ENCODE measurements at regions not wholly inside any gene's neighbourhood (a gene's known extent, or its start where the extent isn't known, plus 50 kb on each side); places are given as distances from the start of the nearest gene placed in this dataset.

DNA sequence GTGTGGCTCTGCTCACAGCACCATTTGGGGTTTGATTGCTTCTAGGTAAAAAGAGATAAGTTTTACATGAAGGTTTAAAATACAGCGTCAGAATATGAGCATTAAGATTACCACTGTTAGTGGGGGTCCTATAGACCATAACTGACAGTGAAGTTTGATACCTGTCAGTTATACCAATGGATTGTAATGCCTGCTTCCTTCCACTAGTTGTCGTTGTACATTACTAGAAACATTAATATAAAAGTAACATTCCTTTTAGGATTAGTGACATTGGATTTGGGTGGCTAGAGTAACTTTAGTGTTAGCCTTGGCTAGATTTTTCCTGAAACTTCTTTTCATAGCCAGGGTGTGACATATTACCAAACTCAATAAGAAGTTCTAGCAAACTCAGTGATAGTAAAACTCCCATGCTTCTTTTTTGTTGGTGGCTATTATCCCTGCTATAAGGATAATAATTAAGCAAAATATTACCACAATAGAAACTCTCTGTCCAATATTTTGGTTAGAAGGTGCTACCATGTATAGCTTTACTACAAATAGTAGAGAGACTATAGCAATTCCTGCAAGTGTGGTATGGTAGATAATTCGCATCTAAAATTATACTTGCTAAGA, 57.1 kb downstream of the FAM181B start:
- no peak for DNase-seq (ENCODE audit: extremely low read depth, low read depth)
- TF ChIP-seq, protein P1, sequence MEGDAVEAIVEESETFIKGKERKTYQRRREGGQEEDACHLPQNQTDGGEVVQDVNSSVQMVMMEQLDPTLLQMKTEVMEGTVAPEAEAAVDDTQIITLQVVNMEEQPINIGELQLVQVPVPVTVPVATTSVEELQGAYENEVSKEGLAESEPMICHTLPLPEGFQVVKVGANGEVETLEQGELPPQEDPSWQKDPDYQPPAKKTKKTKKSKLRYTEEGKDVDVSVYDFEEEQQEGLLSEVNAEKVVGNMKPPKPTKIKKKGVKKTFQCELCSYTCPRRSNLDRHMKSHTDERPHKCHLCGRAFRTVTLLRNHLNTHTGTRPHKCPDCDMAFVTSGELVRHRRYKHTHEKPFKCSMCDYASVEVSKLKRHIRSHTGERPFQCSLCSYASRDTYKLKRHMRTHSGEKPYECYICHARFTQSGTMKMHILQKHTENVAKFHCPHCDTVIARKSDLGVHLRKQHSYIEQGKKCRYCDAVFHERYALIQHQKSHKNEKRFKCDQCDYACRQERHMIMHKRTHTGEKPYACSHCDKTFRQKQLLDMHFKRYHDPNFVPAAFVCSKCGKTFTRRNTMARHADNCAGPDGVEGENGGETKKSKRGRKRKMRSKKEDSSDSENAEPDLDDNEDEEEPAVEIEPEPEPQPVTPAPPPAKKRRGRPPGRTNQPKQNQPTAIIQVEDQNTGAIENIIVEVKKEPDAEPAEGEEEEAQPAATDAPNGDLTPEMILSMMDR (IDR thresholded peaks at IDR 0.05; ENCODE audit: low read depth, low read length) = peak; percentile 38

DNA sequence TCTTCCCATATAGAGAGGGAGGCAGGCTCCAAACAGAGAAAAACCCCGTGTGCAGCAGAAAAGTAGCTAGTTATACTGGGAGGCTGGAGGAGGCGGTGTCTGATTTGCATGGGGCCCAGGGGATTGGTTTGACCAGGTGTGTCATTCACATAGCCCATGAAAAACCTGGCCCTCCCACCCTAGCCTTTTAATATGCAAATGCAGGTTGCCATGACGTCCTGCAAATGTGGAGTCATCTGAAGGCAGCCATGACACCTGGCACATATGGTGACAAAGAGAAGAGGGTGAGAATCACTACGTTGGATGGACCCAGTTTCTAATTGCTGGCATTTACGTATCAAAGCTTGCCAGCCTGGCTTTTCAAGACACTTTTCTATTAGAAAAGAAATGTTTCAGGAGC, 57.8 kb downstream of the FAM181B start:
- TF ChIP-seq, protein P1 (IDR thresholded peaks at IDR 0.05; ENCODE audit: low read depth, low read length) = no peak
- DNase-seq (ENCODE audit: extremely low read depth, low read depth) = no peak

DNA sequence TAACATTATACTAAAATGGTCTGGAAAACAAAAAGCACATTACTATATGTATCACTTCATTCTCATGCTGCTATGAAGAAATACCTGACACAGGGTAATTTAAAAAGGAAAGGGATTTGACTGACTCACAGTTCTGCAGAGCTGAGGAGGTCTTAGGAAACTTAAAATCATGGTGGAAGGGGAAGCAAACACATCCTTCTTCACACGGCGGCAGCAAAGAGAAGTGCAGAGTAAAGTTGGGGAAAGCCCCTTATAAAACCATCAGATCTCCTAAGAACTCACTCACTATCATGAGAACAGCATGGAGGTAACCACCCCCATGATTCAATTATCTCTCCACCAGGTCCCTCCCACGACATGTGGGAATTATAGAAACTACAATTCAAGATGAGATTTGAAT, 60.0 kb downstream of the FAM181B start:
- DNase-seq (ENCODE audit: extremely low read depth, low read depth) = no peak
- TF ChIP-seq, protein P1 (IDR thresholded peaks at IDR 0.05; ENCODE audit: low read depth, low read length) = no peak

DNA sequence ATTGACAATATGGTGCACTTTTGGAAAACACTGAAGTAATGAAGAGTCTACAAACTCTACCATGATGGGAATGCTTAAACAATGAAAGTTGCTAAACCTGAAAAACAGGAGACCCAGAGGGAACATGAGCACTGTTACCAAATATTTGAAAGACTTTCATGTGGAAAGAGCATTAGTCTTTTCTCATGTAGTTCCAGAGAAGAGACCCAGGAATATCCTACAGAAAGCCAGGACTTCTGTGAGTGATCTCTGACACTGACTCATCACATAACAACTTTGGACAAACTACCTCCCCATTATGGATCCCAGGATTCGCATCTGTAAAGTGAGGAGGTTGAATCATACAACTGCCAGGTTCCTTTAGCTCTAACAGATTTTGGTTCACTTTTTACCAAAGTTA, 62.2 kb downstream of the FAM181B start:
- TF ChIP-seq, protein P1 (IDR thresholded peaks at IDR 0.05; ENCODE audit: low read depth, low read length) = no peak
- DNase-seq (ENCODE audit: extremely low read depth, low read depth) = no peak

DNA sequence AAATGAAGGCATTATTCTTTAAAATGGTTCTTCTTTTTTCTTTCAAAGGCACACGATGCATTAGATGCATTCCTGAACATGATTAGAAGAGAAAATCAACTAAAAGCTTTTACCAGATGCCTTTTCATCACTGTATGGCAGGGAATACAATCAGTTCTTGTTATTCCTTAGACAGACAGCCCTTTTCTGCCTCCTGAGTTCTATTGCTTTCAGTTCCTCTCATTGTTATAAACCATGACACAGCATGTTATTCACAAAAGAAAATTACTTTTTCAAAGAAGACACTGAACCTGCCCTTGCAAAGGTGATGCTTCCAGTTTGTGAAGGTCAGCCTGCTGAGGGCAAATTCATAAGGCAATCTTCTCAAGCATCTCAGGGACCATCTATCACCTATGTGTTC, 70.1 kb downstream of the FAM181B start:
- TF ChIP-seq, protein P1 (IDR thresholded peaks at IDR 0.05; ENCODE audit: low read depth, low read length) = no peak
- no peak for DNase-seq (ENCODE audit: extremely low read depth, low read depth)

DNA sequence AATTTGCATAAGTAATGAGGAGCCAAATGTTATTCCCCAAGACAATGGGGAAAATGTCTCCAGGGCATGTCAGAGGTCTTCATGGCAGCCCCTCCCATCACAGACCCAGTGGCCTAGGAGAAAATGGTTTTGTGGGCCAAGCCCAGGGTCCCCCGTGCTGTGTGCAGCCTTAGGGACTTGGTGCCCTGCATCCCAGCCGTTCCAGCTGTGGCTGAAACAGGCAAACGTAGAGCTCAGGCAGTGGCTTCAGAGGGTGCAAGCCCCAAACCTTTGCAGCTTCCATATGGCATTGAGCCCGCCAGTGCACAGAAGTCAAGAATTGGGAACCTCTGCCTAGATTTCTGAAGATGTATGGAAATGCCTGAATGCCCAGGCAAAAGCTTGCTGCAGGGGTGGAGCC, 79.9 kb downstream of the FAM181B start:
- TF ChIP-seq, protein P1 (IDR thresholded peaks at IDR 0.05; ENCODE audit: low read depth, low read length) = no peak
- no peak for DNase-seq (ENCODE audit: extremely low read depth, low read depth)

DNA sequence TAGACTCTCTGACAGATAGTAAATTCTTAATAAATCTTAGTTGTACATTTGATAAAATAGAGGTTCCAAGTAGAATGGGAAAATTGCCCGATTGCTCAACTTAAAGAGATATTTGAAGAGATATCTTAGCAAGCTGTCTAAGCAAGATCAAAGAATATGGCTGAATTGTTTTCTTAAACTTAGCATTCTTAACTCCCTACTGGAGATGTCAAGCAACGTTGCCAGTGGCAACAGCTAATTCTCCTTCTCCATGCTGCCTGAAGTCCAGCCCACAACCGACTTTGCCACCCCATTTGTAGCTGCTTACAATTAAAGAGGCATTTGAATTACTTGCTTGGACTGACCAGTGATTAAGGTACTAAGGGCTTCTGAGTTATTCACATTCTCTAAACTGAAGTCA, 94.4 kb downstream of the FAM181B start:
- DNase-seq (ENCODE audit: extremely low read depth, low read depth) = no peak

More for the DNA sequence above, 94.4 kb downstream of the FAM181B start:
- TF ChIP-seq, protein P1 (IDR thresholded peaks at IDR 0.05; ENCODE audit: low read depth, low read length) = no peak

All from AG09319 (cell line).